ENCODE measurements at regions not wholly inside any gene's neighbourhood (a gene's known extent, or its start where the extent isn't known, plus 50 kb on each side); places are given as distances from the start of the nearest gene placed in this dataset.
"Not testable (repeated sequence)": the region's sequence is repeated elsewhere in the genome, so short reads cannot be mapped to it uniquely, and the experiment has no call there.

DNA sequence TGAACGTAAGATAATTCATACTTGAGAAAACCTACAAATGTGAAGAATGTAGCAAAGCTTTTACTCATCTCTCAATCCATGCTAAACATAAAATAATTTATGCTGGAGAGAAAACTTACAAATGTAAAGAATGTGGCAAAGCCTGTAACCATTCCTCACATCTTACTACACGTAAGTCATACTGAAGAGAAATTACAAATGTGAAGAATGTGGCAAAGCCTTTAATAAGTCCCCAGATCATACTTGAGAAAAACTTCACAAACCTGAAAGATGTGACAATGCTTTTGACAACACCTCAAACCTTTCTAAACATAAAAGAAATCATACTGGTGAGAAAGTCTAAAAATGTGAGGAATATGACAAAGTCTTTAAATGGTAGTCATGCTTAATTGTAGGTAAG, 89.4 kb downstream of the ZNF675 start:
- no peak for DNase-seq (ENCODE audit: low spot score)

DNA sequence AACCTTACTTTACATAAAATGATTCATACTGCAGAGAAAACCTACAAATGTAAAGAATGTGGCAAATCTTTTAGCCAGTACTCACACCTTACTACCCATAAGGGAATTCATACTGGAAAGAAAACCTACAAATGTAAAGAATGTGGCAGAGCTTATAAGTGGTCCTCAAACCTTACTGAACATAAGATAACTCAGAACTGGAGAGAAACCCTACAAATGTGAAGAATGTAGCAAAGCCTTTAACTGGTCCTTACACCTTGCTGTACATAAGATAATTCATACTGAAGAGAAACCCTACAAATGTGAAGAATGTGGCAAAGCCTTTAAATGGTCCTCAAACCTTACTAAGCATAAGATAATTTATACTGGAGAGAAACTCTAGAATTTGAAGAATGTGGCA, 90.1 kb downstream of the ZNF675 start:
- no peak for DNase-seq (ENCODE audit: low spot score)

DNA sequence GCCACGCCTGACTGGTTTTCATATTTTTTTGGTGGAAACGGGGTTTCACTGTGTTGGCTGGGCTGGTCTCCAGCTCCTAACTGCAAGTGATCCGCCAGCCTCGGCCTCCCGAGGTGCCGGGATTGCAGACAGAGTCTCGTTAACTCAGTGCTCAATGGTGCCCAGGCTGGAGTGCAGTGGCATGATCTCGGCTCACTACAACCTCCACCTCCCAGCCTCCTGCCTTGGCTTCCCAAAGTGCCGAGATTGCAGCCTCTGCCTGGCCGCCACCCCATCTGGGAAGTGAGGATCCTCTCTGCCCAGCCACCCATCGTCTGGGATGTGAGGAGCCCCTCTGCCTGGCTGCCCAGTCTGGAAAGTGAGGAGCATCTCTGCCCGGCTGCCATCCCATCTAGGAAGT, 92.7 kb downstream of the ZNF675 start:
- not testable (repeated sequence) for DNase-seq (ENCODE audit: low spot score)

DNA sequence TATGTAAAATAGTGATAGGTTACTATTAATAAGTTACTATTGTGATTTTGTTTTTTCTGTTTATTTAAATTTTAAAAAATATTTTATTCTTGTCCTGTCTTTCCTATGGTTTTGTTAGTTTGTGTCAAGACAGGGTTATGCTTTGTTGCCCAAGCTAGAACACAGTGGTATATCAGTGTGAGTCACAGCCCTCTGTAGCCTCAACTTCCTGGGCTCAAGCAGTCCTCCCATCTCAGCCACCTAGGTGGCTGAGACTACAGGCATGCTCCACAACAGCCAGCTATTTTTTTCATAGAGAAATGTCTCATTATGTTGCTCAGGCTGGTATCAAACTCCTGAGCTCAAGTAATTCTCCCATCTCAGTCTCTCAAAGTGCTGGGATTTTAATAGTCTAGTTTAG, 99.5 kb downstream of the ZNF675 start:
- no peak for DNase-seq (ENCODE audit: low spot score)

DNA sequence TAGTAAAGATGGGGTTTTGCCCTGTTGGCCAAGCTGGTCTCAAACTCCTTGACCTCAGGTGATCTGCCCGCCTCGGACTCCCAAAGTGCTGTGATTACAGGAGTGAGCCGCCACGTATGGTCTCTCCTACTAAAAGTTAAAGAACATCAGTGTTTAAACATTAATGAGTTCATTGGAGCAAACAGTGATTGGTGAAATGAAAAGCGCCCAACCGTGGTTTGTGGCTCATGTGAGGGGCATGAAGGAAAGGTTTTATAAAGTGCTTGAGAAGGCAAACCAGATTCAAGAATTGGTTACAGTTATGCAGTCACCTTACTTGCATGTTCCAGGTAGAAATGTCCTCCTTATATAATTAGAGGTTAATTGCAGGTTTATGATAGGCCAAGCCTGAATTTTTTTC, 109.5 kb downstream of the ZNF675 start:
- DNase-seq (ENCODE audit: low spot score) = no peak

DNA sequence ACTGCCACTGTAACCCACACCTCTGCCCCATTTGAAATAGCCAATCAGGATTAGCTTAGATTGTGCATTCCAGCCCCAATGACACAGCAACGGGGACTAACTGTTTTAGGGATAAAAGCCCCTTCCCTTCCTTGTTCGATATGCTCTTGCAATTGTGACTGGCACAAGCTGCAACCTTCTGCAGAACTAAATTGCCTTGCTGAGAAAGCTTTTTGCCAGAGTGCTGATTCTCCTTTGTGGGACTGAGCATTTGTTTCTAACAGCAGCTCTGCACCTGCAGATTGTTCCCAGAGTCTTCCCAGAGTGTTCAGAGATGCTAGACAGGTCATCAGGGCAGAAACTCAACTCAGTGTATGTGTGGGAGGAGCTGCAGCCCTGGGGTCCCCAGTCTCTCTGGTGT, 115.8 kb downstream of the ZNF675 start:
- no peak for DNase-seq (ENCODE audit: low spot score)

DNA sequence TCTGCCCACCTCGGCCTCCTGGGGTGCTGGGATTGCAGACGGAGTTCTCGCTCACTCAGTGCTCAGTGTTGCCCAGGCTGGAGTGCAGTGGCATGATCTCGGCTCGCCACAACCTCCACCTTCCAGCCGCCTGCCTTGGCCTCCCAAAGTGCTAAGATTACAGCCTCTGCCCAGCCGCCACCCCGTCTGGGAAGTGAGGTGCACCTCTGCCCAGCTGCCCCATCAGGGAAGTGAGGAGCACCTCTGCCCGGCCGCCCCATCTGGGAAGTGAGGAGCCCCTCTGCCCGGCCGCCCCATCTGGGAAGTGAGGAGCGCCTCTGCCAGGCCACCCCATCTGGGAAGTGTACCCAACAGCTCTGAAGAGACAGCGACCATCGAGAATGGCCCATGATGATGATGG, 118.9 kb downstream of the ZNF675 start:
- not testable (repeated sequence) for DNase-seq (ENCODE audit: low spot score)

DNA sequence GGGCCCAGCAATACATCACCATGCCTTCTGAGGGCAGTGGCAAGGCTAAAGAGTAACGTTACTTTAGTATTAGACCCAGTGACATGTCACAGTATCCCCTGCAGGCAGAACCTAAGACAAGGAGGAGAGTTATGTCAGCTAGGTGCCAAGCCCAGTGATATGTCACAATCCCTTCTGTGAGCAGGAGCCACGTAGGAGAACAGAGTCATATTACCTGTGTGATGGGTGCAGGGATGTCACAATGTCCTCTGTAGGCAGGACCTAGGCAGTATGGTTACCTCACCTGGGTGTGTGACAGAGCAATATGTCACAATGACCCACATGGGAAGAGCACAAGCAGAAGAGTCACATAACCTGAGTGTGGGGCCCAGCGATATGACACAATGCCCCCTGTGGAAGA, 121.8 kb downstream of the ZNF675 start:
- no peak for DNase-seq (ENCODE audit: low spot score)

DNA sequence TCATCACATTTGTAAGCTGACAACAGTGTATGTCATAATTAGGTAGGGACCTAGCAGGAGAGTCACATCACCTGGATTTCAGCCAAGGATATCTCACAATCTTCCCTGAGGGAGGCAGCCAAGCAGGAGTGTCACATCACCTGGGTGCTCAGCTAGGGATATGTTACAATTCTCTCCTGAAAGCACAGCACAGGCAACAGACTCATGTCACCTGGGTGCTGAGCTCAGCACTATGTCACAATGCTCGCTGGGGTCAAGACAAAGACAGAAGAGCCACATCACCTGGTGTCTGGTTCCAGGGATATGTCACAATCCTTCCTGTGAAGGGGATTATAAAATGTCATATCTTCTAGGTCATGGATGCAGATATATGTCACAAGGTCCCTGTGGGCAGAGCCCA, 123.7 kb downstream of the ZNF675 start:
- no peak for DNase-seq (ENCODE audit: low spot score)

DNA sequence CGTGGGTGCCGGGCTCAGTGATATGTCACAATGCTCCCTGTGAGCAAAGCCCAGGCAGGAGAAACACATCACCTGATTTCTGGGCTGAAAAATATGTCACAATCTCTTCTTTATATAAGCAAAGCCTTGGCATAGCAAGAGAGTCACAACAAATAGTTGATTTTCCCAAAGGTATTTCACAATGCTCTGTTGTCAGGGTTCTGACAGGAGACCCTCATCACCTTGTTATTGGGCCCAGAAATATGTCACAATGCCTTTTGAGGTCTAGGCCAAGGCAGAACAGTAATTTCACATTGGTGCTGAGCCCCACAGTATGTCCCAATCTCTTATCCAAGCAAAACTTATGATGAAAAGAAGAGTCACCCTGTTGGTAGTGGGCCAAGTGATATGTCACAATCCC, 125.7 kb downstream of the ZNF675 start:
- DNase-seq (ENCODE audit: low spot score) = no peak

DNA sequence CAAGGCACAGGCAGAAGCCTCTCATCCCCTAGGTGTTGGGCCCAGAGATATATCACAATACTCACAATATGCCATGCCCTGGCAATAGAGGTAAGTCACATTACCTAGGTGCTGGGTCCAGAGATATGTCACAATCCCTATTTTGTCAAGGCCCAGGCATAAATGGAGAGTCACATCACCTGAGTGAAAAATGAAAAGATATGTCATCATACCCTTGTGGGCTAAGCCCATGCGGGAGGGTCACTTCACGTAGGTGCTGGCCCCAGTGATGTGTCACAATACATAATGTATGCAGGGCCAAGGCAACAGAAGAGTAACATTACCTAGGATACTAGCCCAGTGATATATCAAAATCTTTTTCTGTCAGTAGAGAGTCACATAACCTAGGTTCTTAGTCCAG, 127.0 kb downstream of the ZNF675 start:
- no peak for DNase-seq (ENCODE audit: low spot score)

DNA sequence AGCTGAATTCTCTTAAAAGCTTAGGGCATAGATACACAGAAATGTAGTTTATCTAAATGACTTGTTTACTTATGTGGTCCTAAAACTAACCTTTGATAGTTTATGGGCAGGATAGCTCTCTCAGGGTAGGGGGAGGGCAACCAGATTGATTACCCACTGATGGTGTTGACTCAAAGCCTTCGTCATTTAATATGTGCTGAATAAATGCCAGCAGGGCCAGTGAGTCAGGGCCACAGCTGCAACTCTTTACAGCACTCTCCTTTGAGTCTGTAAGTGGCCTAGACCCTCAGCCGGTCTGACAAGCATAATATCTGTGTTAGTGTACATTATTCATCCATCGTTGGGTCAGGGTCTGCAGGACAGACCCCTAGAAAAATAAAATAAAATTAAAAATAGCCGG, 128.5 kb downstream of the ZNF675 start:
- DNase-seq (ENCODE audit: low spot score) = no peak

DNA sequence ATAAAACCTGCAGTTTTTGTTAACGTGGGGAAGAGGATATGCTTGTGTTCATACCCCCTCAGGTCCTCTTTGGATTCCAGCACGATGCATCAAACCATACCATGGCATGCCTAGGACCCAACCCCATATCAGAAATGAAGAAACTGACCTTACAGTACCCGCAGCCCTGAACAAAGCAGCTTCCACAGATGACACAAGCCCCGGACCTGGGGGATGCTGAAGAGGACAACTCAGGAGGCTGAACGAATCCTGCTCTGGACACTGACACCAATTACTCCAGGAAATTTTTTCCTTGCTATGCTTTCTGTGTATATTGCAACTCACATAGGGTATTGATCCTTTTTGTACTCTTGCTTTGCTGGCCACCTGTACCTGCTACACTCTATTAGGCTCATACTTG, 129.6 kb downstream of the ZNF675 start:
- DNase-seq (ENCODE audit: low spot score) = no peak

DNA sequence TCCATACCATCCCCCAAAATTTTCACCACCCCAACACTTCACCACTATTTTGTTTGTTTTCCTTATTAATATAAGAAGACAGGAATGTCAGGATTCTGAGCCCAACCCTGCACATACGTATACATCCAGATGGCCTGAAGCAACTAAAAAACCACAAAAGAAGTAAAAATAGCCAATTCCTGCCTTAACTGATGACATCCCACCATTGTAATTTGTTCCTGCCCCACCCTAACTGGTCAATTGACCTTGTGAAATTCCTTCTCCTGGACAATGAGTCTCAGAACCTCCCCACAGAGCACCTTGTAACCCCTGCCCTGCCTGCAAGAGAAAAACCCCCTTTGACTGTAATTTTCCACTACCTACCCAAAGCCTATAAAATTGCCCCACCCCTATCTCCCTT, 132.5 kb downstream of the ZNF675 start:
- DNase-seq (ENCODE audit: low spot score) = no peak

DNA sequence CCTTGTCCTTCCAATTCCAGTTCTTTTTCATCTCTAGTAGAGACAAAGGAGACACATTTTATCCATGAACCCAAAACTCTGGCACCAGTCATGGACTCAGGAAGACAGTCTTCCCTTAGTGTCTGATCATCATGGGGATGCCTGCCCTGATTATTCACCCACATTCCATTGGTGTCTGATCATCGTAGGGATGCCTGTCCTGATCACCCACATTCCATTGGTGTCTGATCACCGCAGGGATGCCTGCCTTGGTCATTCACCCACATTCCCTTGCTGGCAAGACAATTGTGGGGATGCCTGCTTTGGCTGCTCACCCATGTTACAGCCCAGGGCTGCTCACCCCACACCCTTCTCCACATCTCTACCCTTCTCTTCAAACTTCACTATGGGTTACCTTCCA, 136.9 kb downstream of the ZNF675 start:
- peak; percentile 22 for DNase-seq (ENCODE audit: low spot score)

DNA sequence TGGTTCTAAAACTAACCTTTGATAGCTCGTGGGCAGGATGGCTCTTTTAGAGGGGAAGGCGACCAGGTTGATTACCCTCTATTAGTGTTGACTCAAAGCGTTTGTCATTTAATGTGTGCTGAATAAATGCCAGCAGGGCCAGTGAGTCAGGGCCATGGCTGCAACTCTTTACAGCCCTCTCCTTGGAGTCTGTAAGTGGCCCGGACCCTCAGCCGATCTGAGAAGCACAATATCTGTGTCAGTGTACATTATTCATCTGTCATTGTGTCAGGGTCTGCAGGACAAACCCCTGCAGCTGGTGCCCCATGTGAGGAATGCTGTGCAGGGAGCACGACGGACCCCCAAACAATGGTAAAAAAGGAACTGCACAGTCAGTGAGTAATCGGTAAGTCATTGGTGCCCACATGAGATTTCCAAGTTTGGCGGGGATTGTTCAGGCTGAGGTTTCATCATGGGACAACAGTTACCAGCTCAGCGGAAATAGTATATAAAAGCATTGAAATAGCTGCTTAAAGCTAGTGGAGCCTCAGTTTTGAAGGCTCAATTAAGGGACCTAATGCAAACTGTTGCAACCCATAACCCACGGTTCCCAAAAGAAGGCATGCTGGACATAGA, 139.1 kb downstream of the ZNF675 start:
- DNase-seq (ENCODE audit: low spot score) = no peak

DNA sequence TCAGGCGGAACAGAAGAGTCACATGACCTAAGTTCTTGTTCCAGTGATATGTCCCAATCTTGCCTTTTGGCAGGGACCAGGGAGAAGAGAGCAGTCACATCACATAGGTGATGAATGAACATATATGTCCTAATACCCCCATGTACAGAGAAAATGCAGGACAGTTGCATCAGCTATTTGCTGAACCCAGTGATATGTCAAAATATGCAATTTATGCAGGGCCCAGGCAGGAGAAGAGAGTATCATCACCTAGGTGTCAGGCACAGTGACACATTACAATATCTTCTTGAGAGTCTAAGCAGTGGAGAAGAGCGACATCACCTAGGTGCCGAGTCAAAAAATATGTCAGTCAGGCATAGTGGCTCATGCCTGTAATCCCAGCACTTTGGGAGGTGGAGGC, 139.9 kb downstream of the ZNF675 start:
- no peak for DNase-seq (ENCODE audit: low spot score)

DNA sequence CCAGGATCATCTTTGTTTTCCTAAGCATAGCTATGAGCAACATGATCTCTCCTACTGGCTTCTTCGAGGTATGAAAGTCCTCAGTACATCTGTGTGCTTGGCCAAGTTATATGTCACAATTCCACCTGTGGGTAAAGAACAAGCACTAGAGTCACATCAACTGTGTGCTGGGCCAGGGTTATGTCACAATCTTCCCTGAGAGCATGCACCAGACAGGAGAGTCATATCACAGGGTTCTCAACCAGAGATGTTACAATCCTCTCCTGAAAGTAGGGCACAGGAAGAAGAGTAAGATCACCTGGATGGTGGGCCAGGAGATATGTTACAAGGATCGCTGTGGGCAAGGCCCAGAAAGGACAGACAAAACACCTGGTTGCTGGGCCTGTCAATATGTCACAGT, 143.7 kb downstream of the ZNF675 start:
- no peak for DNase-seq (ENCODE audit: low spot score)

DNA sequence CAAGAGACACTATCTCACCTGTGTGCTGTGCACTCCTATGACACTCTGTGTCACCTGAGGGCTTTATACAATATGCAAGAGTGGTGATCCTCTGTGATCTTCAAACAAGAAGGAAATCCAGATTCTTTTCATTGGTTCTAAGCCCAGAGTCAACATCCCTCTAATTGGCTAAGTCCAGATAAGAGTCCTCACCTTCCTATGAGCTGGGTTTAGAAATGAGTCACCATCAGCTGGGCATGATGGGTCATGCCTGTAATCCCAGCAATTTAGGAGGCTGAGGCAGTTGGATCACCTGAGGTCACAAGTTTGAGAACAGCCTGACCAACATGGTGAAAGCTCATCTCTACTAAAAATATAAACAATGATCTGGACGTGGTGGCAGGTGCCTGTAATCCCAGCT, 144.4 kb downstream of the ZNF675 start:
- no peak for DNase-seq (ENCODE audit: low spot score)

DNA sequence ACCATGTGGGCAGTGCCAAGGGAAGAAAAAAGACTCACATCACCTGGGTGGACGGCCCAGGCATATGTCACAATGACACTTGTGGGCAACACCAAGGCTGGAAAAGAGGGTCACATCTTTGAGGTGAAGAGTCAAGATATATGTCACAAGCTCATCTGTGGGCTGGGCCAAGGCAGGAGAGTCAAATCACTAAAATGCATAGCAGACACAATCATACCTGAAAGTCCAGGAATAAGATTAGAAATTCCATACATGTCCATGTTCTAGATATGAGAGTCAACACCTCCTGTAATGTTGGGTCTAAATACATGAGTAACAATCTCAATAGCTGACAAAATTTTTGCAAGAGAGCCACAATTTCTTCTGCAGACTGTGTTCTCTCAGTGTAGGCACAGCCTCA, 145.0 kb downstream of the ZNF675 start:
- no peak for DNase-seq (ENCODE audit: low spot score)

DNA sequence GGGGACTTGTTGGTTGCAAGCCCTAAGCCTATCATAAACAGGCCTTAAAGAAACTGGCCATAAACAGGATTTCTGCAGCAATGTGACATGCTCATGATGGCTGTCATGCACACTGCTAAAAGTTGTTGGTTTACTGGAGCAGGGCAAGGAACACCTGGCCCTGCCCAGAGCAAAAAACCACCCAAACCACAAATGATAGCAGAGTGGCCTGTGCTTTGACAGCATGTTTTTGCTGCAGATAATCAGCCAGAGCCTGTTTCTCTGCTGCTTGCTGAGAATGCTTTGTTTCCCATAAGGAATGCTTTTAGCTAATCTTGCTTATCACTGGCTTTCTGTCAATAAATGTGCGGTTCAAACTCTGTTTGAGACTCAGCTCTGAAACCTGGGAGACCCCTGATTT, 144.9 kb upstream of the ZNF91 start:
- not testable (repeated sequence) for DNase-seq (ENCODE audit: low spot score)

DNA sequence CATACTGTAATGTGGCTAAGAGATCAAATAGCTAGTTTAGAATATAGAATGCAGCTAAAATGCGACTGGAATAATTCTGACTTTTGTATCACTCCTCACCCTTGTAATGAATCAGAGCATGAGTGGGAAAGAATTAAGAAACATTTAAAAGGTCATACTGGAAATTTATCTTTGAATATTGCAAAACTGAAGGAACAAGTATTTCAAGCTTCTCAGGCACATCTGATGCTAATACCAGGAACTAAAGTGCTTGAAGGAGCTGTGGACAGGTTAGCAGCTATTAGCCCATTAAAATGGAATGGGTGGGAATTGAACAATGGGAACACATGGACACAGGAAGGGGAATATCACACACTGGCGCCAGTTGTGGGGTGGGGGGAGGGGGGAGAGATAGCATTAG, 144.2 kb upstream of the ZNF91 start:
- DNase-seq (ENCODE audit: low spot score) = no peak

DNA sequence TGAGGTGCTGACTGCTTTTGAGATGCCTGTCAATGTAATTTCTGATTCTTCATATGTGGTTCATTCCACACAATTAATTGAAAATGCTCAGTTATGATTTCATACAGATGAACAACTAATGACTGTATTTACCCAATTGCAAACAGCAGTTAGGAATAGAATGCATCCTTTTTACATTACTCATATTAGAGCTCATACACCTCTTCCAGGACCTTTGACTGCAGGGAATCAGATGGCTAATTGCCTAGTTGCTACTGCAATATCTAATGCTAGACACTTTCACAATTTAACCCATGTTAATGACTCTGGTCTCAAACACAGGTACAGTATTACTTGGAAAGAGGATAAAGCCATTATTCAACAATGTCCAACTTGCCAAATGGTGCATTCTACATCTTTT, 141.9 kb upstream of the ZNF91 start:
- DNase-seq (ENCODE audit: low spot score) = not testable (repeated sequence)

DNA sequence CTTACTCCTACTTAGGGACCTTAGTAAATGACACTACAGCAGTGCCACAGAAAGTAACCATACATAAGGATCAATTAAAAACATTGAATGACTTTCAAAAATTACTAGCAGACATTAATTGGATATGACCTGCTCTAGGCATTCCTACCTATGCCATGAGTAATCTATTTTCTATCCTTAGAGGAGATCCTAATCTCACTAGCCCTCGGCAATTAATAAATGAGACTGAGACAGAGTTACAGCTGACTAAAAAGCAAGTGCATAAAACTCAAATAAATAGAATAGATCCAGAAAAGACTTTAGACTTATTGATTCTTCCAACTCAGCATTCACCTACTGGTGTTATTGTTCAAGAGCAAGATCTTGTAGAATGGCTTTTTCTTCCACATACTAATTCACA, 141.1 kb upstream of the ZNF91 start:
- DNase-seq (ENCODE audit: low spot score) = not testable (repeated sequence)

DNA sequence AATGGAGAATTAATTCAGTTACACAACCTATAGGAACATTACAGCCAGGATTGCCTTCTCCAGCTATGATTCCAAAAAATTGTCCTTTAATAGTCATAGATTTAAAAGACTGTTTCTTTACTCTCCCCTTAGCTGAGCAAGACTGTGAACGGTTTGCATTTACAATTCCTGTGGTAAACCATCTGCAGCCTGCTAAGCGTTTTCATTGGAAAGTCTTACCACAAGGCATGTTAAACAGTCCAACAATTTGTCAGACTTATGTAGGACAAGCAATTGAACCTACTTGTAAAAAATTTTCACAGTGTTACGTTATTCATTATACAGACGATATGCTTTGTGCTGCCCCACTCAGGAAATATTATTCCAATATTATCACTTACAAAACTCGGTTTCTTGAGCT, 140.6 kb upstream of the ZNF91 start:
- not testable (repeated sequence) for DNase-seq (ENCODE audit: low spot score)
